Activated naive CD4-positive, alpha-beta T cell treated with anti-CD3 and anti-CD28 coated beads, Interleukin-2, amount 10 ng/mL, durations not matched to agents 7 days and 5 days (primary cell): ENCODE measurements at regions not wholly inside any gene's neighbourhood (a gene's known extent, or its start where the extent isn't known, plus 50 kb on each side); places are given as distances from the start of the nearest gene placed in this dataset.

ENCODE experiments used
- CTCF ChIA-PET: fragments of 350-600 bp; sonication (Branson Sonifier 250); formaldehyde crosslinking; loops from one replicate; lab custom pipeline; 2021; ENCODE audit warnings: antibody characterized with exemption; lab: Charles Lee
- DNase-seq: peaks from one replicate; pipeline ENCODE4 v3.0.0-alpha.2; 2020
- H3K27ac Mint-ChIP-seq: one replicate; pipeline ENCODE4 v1.8.0; 2021; ENCODE audit warnings: mild to moderate bottlenecking, moderate library complexity, mixed read lengths
- H3K27me3 Mint-ChIP-seq: one replicate; pipeline ENCODE4 v1.8.0; 2021; ENCODE audit warnings: mild to moderate bottlenecking, mixed read lengths
- H3K36me3 Mint-ChIP-seq: one replicate; pipeline ENCODE4 v1.8.0; 2021; ENCODE audit warnings: mixed read lengths
- H3K4me1 Mint-ChIP-seq: one replicate; pipeline ENCODE4 v1.8.0; 2021; ENCODE audit warnings: mixed read lengths
- H3K4me3 Mint-ChIP-seq: one replicate; pipeline ENCODE4 v1.8.0; 2021; ENCODE audit warnings: mild to moderate bottlenecking, moderate library complexity, mixed read lengths
- H3K9me3 Mint-ChIP-seq: one replicate; pipeline ENCODE4 v1.8.0; 2021; ENCODE audit warnings: mixed read lengths

DNA sequence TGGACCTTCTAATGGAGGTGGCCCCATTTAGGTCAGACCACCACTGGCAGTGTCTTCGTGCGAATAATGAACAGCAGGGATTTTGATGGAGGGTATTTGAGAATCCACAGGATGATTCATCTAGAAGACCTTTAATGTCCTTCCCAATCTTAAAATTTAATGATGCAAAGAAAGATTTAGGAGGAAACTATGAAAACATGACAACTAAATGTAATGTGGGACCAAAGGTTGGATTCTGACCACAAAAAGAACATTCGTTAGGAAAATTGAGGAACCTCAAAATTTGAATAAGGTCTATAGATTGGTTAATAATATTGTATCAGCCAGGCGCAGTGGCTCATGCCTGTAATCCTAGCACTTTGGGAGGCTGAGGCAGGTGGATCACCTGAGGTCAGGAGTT, 78.2 kb upstream of the TMPO start:
- no peaks in the 10 kb centered on the region for H3K36me3 Mint-ChIP-seq
- DNase-seq = no peak
- H3K4me3 Mint-ChIP-seq = no peak overlapping the region
- no peak overlapping the region for H3K27ac Mint-ChIP-seq
- peaks cover 42% of the 10 kb centered on the region for H3K27me3 Mint-ChIP-seq
- H3K9me3 Mint-ChIP-seq = no peaks in the 10 kb centered on the region
- H3K4me1 Mint-ChIP-seq = no peaks in the 10 kb centered on the region
- CTCF ChIA-PET = interaction anchor here (0.5 kb wide), 1 partner anchor 66 kb away, joined by 4 read pairs; no protein-coding TSS in a partner anchor

- no peak for DNase-seq
- no peaks in the 10 kb centered on the region for H3K9me3 Mint-ChIP-seq
- H3K36me3 Mint-ChIP-seq = no peaks in the 10 kb centered on the region
- no peak overlapping the region for H3K27ac Mint-ChIP-seq
- no peaks in the 10 kb centered on the region for H3K4me1 Mint-ChIP-seq
- CTCF ChIA-PET = interaction anchor here (0.6 kb wide), 1 partner anchor 215 kb away, joined by 4 read pairs; no protein-coding TSS in a partner anchor
- no peak overlapping the region for H3K4me3 Mint-ChIP-seq
- peaks cover 46% of the 10 kb centered on the region for H3K27me3 Mint-ChIP-seq
Measured at GRCh38 chr12:98437806-98438595, 77.4 kb upstream of the TMPO start.

DNA sequence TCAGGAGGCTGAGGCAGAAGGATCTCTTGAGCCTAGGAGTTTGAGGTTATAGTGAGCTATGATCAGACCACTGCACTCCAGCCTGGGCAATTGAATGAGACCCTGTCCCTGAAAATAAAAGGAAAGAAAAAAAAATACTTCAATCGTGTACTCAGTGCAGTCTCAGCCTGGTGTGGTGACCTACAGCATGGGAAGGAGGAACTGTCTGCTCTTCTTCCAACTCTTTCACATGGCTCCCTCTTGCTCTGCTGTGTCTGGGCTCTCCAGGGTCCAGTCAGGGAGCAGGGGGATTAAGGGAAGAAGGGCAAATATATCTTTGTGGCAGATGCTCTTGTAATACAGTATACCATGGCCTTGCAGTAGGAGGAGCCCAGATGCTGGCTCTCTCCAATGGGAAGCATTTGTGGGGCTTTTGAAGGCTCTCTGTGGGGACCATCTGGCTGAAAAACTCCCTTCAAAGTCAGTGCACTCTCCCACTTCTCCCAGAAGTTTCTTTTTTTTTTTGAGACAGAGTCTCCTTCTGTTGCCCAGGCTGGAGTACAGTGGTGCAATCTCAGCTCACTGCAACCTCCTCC, 76.6 kb upstream of the TMPO start:
- Mint-ChIP-seq H3K4me3 (no peak overlapping the region), H3K9me3 (no peaks in the 10 kb centered on the region), H3K27ac (no peak overlapping the region), H3K36me3 (no peaks in the 10 kb centered on the region), H3K4me1 (no peaks in the 10 kb centered on the region), H3K27me3 (peaks cover 46% of the 10 kb centered on the region)
- DNase-seq = no peak
- CTCF ChIA-PET = no interaction called here

DNA sequence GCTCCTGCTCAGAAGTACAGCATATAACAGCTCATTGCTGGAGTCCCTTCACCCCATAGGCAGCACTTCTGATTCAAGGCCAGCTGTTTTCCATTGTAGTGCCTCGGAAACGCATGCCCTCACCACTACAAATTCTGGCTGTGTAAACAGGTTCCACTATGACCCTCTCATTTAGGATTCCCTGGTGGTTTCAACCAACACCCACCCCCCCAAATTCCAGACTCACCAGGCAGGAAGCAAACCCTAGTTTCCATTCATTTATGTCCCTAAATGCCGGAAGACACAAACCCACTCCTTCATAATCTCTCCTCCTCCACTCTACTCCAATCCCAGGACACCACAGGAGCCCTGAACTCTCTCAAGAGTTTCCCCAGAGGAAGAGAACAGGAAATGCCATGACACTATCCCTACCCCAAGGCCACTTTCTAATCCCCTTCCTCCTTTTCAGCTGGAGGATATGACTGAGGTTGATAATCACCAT, 75.9 kb upstream of the TMPO start:
- peaks cover 50% of the 10 kb centered on the region for H3K27me3 Mint-ChIP-seq
- no peaks in the 10 kb centered on the region for H3K36me3 Mint-ChIP-seq
- H3K9me3 Mint-ChIP-seq = no peaks in the 10 kb centered on the region
- no peaks in the 10 kb centered on the region for H3K4me1 Mint-ChIP-seq
- H3K4me3 Mint-ChIP-seq = no peak overlapping the region
- no peak for DNase-seq
- CTCF ChIA-PET = interaction anchor here (0.9 kb wide), 1 partner anchor 16 kb away, joined by 4 read pairs; no protein-coding TSS in a partner anchor
- no peak overlapping the region for H3K27ac Mint-ChIP-seq

- Mint-ChIP-seq H3K9me3 (no peaks in the 10 kb centered on the region), H3K36me3 (no peaks in the 10 kb centered on the region), H3K4me1 (no peaks in the 10 kb centered on the region), H3K27ac (no peak overlapping the region), H3K4me3 (no peak overlapping the region), H3K27me3 (peaks cover 45% of the 10 kb centered on the region)
- no peak for DNase-seq
- CTCF ChIA-PET = interaction anchor here (0.9 kb wide), 1 partner anchor 17 kb away, joined by 4 read pairs; no protein-coding TSS in a partner anchor
Measured at GRCh38 chr12:98439981-98440581, 75.3 kb upstream of the TMPO start.

DNA sequence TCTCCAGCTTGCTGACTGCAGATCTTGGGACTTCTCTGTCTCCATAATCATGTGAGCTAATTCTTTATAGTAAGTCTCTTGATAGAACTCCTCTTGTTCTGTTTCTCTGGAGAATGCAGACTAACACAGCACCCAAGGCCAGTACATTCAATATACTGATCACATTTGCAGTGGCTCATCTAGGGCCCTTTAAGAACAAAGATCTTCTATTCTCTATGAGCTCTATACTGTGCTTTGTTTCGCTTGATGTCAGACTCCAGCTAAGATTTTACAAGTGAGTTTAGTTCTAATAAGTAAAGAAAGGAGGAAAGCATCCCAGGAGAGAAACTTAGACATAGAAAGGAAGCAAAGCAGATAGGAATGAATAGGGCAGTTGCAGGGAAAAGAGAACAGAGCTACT, 69.3 kb upstream of the TMPO start:
- H3K4me3 Mint-ChIP-seq = no peak overlapping the region
- CTCF ChIA-PET = interaction anchor here (0.6 kb wide), 1 partner anchor 1741 kb away, joined by 3 read pairs; no protein-coding TSS in a partner anchor
- no peaks in the 10 kb centered on the region for H3K9me3 Mint-ChIP-seq
- H3K36me3 Mint-ChIP-seq = no peaks in the 10 kb centered on the region
- H3K4me1 Mint-ChIP-seq = no peaks in the 10 kb centered on the region
- H3K27me3 Mint-ChIP-seq = peaks cover 26% of the 10 kb centered on the region
- no peak overlapping the region for H3K27ac Mint-ChIP-seq
- no peak for DNase-seq

GRCh38 chr12:98446682-98447081, 68.7 kb upstream of the TMPO start:
- Mint-ChIP-seq H3K36me3 (no peaks in the 10 kb centered on the region), H3K4me1 (no peaks in the 10 kb centered on the region), H3K27ac (no peak overlapping the region), H3K27me3 (peaks cover 23% of the 10 kb centered on the region), H3K4me3 (no peak overlapping the region), H3K9me3 (no peaks in the 10 kb centered on the region)
- CTCF ChIA-PET = interaction anchor here (0.6 kb wide), 1 partner anchor 1741 kb away, joined by 3 read pairs; no protein-coding TSS in a partner anchor
- DNase-seq = no peak

- H3K4me1 Mint-ChIP-seq = no peaks in the 10 kb centered on the region
- no peak for DNase-seq
- no peaks in the 10 kb centered on the region for H3K9me3 Mint-ChIP-seq
- H3K27ac Mint-ChIP-seq = no peak overlapping the region
- no peaks in the 10 kb centered on the region for H3K36me3 Mint-ChIP-seq
- CTCF ChIA-PET = no interaction called here
- no peak overlapping the region for H3K4me3 Mint-ChIP-seq
- peaks cover 17% of the 10 kb centered on the region for H3K27me3 Mint-ChIP-seq
Measured at GRCh38 chr12:98449584-98449983, 65.8 kb upstream of the TMPO start.

GRCh38 chr12:98453070-98453469, 62.3 kb upstream of the TMPO start:
- CTCF ChIA-PET = no interaction called here
- Mint-ChIP-seq H3K27ac (no peak overlapping the region), H3K9me3 (no peaks in the 10 kb centered on the region), H3K27me3 (peaks cover 28% of the 10 kb centered on the region), H3K4me1 (peaks cover 3% of the 10 kb centered on the region), H3K36me3 (no peaks in the 10 kb centered on the region), H3K4me3 (no peak overlapping the region)
- DNase-seq = no peak

GRCh38 chr12:98453492-98453891, 61.9 kb upstream of the TMPO start:
- no peak overlapping the region for H3K27ac Mint-ChIP-seq
- H3K4me3 Mint-ChIP-seq = no peak overlapping the region

GRCh38 chr12:98456041-98456440, 59.3 kb upstream of the TMPO start:
- H3K36me3 Mint-ChIP-seq = no peaks in the 10 kb centered on the region
- H3K4me1 Mint-ChIP-seq = peaks cover 3% of the 10 kb centered on the region
- H3K9me3 Mint-ChIP-seq = no peaks in the 10 kb centered on the region
- no peak overlapping the region for H3K27ac Mint-ChIP-seq
- no peak overlapping the region for H3K4me3 Mint-ChIP-seq
- CTCF ChIA-PET = interaction anchor here (1.5 kb wide), 1 partner anchor 12 kb away, joined by 3 read pairs; no protein-coding TSS in a partner anchor
- peaks cover 28% of the 10 kb centered on the region for H3K27me3 Mint-ChIP-seq
- no peak for DNase-seq

More at GRCh38 chr12:98453492-98453891, 61.9 kb upstream of the TMPO start:
- CTCF ChIA-PET = no interaction called here
- H3K4me1 Mint-ChIP-seq = peaks cover 3% of the 10 kb centered on the region
- H3K27me3 Mint-ChIP-seq = peaks cover 28% of the 10 kb centered on the region
- H3K36me3 Mint-ChIP-seq = no peaks in the 10 kb centered on the region
- no peak for DNase-seq
- no peaks in the 10 kb centered on the region for H3K9me3 Mint-ChIP-seq

DNA sequence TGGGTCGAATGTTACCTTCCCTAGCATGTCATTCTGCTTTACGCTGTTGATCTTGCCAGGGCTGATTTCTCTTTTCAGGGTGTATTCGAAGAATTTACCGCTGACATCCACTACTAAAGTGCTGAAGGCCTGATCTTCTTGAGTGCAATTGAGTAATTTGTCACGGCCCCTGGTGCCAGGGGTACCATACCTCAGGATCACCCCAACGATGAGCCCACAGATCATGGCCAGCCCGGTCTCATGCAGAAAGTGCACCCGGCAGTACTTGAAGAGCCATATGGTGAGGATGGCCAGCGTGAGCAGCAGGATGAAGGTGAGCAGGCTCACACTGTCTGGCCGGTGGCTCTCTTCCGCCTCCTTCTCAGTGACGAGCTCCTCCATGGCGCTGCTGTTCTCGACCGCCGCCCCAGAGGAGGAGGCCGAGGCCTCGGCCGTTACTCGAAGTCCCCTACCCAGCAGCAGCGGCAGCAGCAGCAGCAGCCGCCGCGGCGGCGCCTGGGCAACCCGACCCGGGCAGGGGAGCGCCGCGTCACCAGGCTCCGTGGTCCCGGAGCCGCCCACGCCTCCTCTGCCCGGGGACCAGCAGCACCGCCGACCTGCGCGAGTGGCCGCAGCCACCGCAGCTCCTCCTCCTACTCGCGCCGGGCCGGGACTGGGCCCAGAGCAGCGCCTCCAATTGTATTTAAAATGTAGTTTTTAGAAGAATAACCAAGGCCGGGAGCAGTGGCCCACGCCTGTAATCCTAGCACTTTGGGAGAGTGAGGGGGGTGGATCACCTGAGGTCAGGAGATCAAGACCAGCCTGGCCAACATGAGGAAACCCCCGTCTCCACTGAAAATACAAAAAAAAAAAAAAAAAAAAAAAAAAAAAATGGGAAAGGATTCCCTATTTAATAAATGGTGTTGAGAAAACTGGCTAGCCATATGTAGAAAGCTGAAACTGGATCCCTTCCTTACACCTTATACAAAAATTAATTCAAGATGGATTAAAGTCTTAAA, 58.5 kb upstream of the TMPO start:
- H3K27me3 Mint-ChIP-seq = peaks cover 30% of the 10 kb centered on the region
- peaks cover 3% of the 10 kb centered on the region for H3K4me1 Mint-ChIP-seq
- H3K4me3 Mint-ChIP-seq = peak overlapping the region; percentile 24
- H3K9me3 Mint-ChIP-seq = no peaks in the 10 kb centered on the region
- no peaks in the 10 kb centered on the region for H3K36me3 Mint-ChIP-seq
- H3K27ac Mint-ChIP-seq = no peak overlapping the region
- CTCF ChIA-PET = no interaction called here
- DNase-seq = peak; percentile 25

GRCh38 chr12:98464190-98464589, 51.2 kb upstream of the TMPO start:
- CTCF ChIA-PET = no interaction called here
- no peaks in the 10 kb centered on the region for H3K36me3 Mint-ChIP-seq
- H3K9me3 Mint-ChIP-seq = no peaks in the 10 kb centered on the region
- peaks cover 30% of the 10 kb centered on the region for H3K27me3 Mint-ChIP-seq
- no peak overlapping the region for H3K27ac Mint-ChIP-seq
- H3K4me1 Mint-ChIP-seq = no peaks in the 10 kb centered on the region
- no peak overlapping the region for H3K4me3 Mint-ChIP-seq
- no peak for DNase-seq
